Hepatocyte (in vitro differentiated cells): ENCODE measurements at regions not wholly inside any gene's neighbourhood (a gene's known extent, or its start where the extent isn't known, plus 50 kb on each side); places are given as distances from the start of the nearest gene placed in this dataset.

Source experiments
- DNase-seq: peaks from one replicate; pipeline ENCODE4 v3.0.0-alpha.2; 2016; ENCODE audit warnings: low spot score
- H2AFZ ChIP-seq: fragments of 200-600 bp; sonication (generic); 2 replicates; pipeline ENCODE4 v1.6.0; 2016; ENCODE audit warnings: antibody characterized with exemption, mild to moderate bottlenecking
- H3K27ac ChIP-seq: fragments of 200-600 bp; sonication (generic); 2 replicates; pipeline ENCODE4 v1.5.1; 2016; ENCODE audit warnings: mild to moderate bottlenecking
- H3K27me3 ChIP-seq: fragments of 200-600 bp; sonication (generic); 2 replicates; pipeline ENCODE4 v1.6.1; 2016
- H3K36me3 ChIP-seq: fragments of 200-600 bp; sonication (generic); replicated peaks from 2 replicates; pipeline ENCODE4 v1.5.1; 2016; ENCODE audit warnings: low read depth; ENCODE audit not compliant: insufficient read depth
- H3K4me1 ChIP-seq: fragments of 200-600 bp; sonication (generic); 2 replicates; pipeline ENCODE4 v1.5.1; 2016; ENCODE audit warnings: mild to moderate bottlenecking, moderate library complexity; ENCODE audit not compliant: insufficient read depth
- H3K4me2 ChIP-seq: fragments of 200-600 bp; sonication (generic); 2 replicates; pipeline ENCODE4 v1.6.0; 2016
- H3K4me3 ChIP-seq: fragments of 200-600 bp; sonication (generic); 2 replicates; pipeline ENCODE4 v1.5.1; 2016; ENCODE audit warnings: mild to moderate bottlenecking
- H3K79me2 ChIP-seq: fragments of 200-600 bp; sonication (generic); 2 replicates; pipeline ENCODE4 v1.6.0; 2017; ENCODE audit warnings: mild to moderate bottlenecking
- H3K9me2 ChIP-seq: fragments of 200-600 bp; sonication (generic); replicated peaks from 2 replicates; pipeline ENCODE4 v1.6.0; 2017; ENCODE audit warnings: mild to moderate bottlenecking; ENCODE audit not compliant: insufficient read depth
- H3K9me3 ChIP-seq: fragments of 200-600 bp; sonication (generic); 2 replicates; pipeline ENCODE4 v1.5.1; 2016; ENCODE audit warnings: low read depth, mild to moderate bottlenecking
- H4K20me1 ChIP-seq: fragments of 200-600 bp; sonication (generic); 2 replicates; pipeline ENCODE4 v1.6.0; 2016; ENCODE audit warnings: mild to moderate bottlenecking; ENCODE audit not compliant: insufficient read depth, poor library complexity, severe bottlenecking
- EZH2 ChIP-seq: fragments of 200-600 bp; sonication (generic); IDR thresholded peaks from 2 replicates; pipeline ENCODE4 v1.6.1; 2016; ENCODE audit warnings: antibody characterized with exemption, mild to moderate bottlenecking, borderline replicate concordance
- EZH2phosphoT487 ChIP-seq: fragments of 200-600 bp; sonication (generic); IDR thresholded peaks from one replicate; pipeline ENCODE4 v1.6.1; 2018; ENCODE audit warnings: antibody characterized with exemption, mild to moderate bottlenecking, low read depth, moderate library complexity; ENCODE audit not compliant: unreplicated experiment, severe bottlenecking
- WGBS: methylation state at CpG from one replicate; pipeline ENCODE4 v1.1.6; 2016; ENCODE audit warnings: low lambda C conversion rate; ENCODE audit errors: missing lambda C conversion rate; 5-methylcytosine and 5-hydroxymethylcytosine counted together
- TF ChIP-seq, protein P1 (sequence below): fragments of 200-600 bp; sonication (generic); IDR thresholded peaks from 2 replicates; pipeline ENCODE4 v1.5.1; 2016; ENCODE audit warnings: antibody characterized with exemption, mild to moderate bottlenecking; ENCODE audit not compliant: poor library complexity

DNA sequence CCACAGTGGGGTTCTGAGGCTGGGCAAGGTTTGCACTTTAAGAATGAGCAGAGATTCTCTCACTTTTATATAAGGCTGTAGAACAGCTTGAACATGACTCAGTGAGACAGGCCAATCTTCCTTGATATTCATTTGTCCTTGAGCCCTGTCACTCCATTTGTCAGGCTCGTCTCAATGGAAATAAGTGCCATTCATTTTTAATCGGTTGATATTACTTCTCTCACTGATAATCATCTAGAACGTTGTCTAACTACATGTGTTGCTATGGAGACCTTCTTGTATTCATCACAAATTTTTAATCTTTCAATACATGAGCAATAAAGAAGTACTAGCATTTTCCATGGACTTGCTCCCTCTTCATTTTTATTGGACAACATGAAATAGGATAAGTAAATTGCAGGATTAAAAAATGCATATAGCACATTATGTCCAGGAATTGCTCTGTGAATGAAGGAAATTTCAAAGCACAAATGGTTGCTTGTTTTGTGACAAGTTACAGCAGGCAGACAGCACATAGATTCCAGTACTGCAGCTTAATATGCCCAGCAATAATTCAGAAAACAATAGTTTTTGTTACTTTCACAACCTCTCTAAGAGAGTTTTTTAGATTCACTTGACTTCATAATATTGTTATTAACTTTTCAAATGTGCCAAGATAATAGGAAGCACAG, 1178.4 kb upstream of the ATXN8OS start:
- DNase-seq: no peak
- Histone ChIP-seq H3K79me2 (no peaks in the 10 kb centered on the region), H2AFZ (no peak overlapping the region), H3K4me1 (no peaks in the 10 kb centered on the region), H3K36me3 (no peaks in the 10 kb centered on the region), H3K4me2 (no peak overlapping the region), H3K9me3 (no peaks in the 10 kb centered on the region), H4K20me1 (no peaks in the 10 kb centered on the region), H3K9me2 (no peaks in the 10 kb centered on the region), H3K27ac (no peak overlapping the region), H3K4me3 (no peak overlapping the region), H3K27me3 (no peaks in the 10 kb centered on the region)
- WGBS: 78% methylated on average over 3 of the region's 3 CpGs
- no peak for TF ChIP-seq EZH2phosphoT487
- no peak for TF ChIP-seq EZH2
- TF ChIP-seq, protein P1, sequence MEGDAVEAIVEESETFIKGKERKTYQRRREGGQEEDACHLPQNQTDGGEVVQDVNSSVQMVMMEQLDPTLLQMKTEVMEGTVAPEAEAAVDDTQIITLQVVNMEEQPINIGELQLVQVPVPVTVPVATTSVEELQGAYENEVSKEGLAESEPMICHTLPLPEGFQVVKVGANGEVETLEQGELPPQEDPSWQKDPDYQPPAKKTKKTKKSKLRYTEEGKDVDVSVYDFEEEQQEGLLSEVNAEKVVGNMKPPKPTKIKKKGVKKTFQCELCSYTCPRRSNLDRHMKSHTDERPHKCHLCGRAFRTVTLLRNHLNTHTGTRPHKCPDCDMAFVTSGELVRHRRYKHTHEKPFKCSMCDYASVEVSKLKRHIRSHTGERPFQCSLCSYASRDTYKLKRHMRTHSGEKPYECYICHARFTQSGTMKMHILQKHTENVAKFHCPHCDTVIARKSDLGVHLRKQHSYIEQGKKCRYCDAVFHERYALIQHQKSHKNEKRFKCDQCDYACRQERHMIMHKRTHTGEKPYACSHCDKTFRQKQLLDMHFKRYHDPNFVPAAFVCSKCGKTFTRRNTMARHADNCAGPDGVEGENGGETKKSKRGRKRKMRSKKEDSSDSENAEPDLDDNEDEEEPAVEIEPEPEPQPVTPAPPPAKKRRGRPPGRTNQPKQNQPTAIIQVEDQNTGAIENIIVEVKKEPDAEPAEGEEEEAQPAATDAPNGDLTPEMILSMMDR: no peak

DNA sequence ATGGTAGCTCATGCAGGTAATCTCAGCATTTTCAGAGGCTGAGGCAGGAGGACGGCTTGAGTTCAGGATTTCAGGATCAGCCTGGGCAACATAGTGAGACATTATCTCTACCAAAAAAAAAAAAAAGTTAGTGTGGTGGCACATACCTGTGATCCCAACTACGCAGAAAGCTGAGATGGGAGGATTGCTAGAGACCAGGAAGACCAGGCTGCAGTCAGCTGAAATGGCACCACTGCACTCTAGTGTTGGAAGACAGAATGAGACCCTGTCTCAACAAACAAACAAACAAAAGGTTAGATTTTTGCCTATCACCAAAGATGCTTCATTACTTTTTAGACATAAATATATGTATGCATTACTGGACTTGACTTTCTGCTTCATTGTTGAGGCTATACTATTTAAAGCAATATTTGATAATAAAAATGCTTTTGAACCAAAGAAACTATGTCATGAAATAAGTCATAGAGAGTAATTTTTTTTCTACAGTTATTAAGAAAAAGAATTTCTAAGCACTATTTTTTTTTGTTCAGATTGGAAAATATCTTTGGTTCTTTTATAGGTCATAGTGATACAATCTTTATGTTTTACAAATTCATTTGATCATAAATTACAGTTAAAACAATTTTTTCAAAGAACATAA, 1180.1 kb upstream of the ATXN8OS start:
- H4K20me1 ChIP-seq: no peaks in the 10 kb centered on the region
- peak; percentile 70 for DNase-seq
- H3K9me2 ChIP-seq: no peaks in the 10 kb centered on the region
- no peaks in the 10 kb centered on the region for H3K36me3 ChIP-seq
- H2AFZ ChIP-seq: no peak overlapping the region
- no peaks in the 10 kb centered on the region for H3K27me3 ChIP-seq
- H3K4me1 ChIP-seq: no peaks in the 10 kb centered on the region
- no peak overlapping the region for H3K4me3 ChIP-seq
- no peak overlapping the region for H3K4me2 ChIP-seq
- TF ChIP-seq EZH2phosphoT487: no peak
- TF ChIP-seq, protein P1: peak; percentile 82
- no peak for TF ChIP-seq EZH2
- no peak overlapping the region for H3K27ac ChIP-seq
- H3K79me2 ChIP-seq: no peaks in the 10 kb centered on the region
- 20% methylated on average over 2 of the region's 2 CpGs for WGBS
- H3K9me3 ChIP-seq: no peaks in the 10 kb centered on the region

DNA sequence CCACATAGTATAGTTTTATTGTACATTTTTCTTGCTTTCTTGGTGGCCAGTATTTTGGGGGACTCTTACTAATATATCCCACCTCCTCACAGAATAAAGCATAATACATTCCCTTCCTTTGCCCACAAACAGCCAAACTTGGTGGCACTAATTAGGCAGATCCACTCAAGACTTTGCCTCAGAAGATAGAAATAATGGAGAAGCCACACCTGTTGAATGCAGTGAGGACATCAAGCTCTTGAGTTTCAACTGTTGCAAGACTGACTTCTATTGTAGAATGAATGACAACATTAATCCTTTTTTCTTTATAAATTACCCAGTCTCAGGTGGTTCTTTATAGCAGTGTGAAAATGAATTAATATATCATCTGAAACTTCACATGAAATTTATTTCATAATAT, 1183.6 kb upstream of the ATXN8OS start:
- H3K9me2 ChIP-seq: no peaks in the 10 kb centered on the region

More for the DNA sequence above, 1183.6 kb upstream of the ATXN8OS start:
- Histone ChIP-seq H3K9me3 (no peaks in the 10 kb centered on the region), H4K20me1 (no peaks in the 10 kb centered on the region), H3K27me3 (no peaks in the 10 kb centered on the region), H3K4me1 (no peaks in the 10 kb centered on the region), H3K27ac (no peak overlapping the region), H3K36me3 (no peaks in the 10 kb centered on the region), H3K4me3 (no peak overlapping the region), H3K4me2 (no peak overlapping the region), H2AFZ (no peak overlapping the region), H3K79me2 (no peaks in the 10 kb centered on the region)
- DNase-seq: no peak
- TF ChIP-seq, protein P1: no peak
- TF ChIP-seq EZH2phosphoT487: no peak
